A673 (cell line): ENCODE measurements at regions not wholly inside any gene's neighbourhood (a gene's known extent, or its start where the extent isn't known, plus 50 kb on each side); places are given as distances from the start of the nearest gene placed in this dataset.
A peak's percentile ranks its signal among the peaks of the same experiment; 100 is the strongest.

Source experiments
- BruUV-seq: library from RNA; stranded (reverse); fragments of 400-500 nt; replicated peaks from 2 replicates; lab custom pipeline; 2021; lab: Mats Ljungman, UMichigan
- CTCF ChIA-PET: fragments of 300-600 bp; sonication (Branson Sonifier 250); formaldehyde crosslinking; loops from one replicate; lab custom pipeline; 2022; ENCODE audit warnings: antibody characterized with exemption; lab: Charles Lee
- POLR2A ChIA-PET: fragments of 300-600 bp; sonication (Branson Sonifier 250); formaldehyde crosslinking; loops from one replicate; lab custom pipeline; 2022; ENCODE audit warnings: antibody characterized with exemption; ENCODE audit not compliant: low non-redundant PET; lab: Charles Lee
- DNase-seq: peaks from one replicate; pipeline ENCODE4 v3.0.0-alpha.2; 2015; ENCODE audit warnings: low spot score
- H3K27ac ChIP-seq: fragments of 200-600 bp; sonication (generic); 2 replicates; pipeline ENCODE4 v1.5.1; 2016; ENCODE audit warnings: mixed run types, low read depth, mild to moderate bottlenecking, mixed read lengths, antibody characterized with exemption, low read length; ENCODE audit not compliant: poor library complexity, severe bottlenecking
- H3K27me3 ChIP-seq: fragments of 200-600 bp; sonication (generic); replicated peaks from 2 replicates; pipeline ENCODE4 v1.6.1; 2017; ENCODE audit warnings: mixed run types, low read depth, mild to moderate bottlenecking, mixed read lengths, antibody characterized with exemption, low read length; ENCODE audit not compliant: insufficient read depth, poor library complexity
- H3K36me3 ChIP-seq: fragments of 200-600 bp; sonication (generic); 2 replicates; pipeline ENCODE4 v1.6.1; 2016; ENCODE audit warnings: mixed run types, mild to moderate bottlenecking, mixed read lengths, antibody characterized with exemption, low read length; ENCODE audit not compliant: insufficient read depth, poor library complexity, severe bottlenecking
- H3K4me1 ChIP-seq: fragments of 200-600 bp; sonication (generic); 2 replicates; pipeline ENCODE4 v1.6.1; 2017; ENCODE audit warnings: mixed run types, mild to moderate bottlenecking, mixed read lengths, antibody characterized with exemption, low read length; ENCODE audit not compliant: insufficient read depth, poor library complexity, severe bottlenecking
- H3K4me3 ChIP-seq: fragments of 200-600 bp; sonication (generic); 2 replicates; pipeline ENCODE4 v1.5.1; 2016; ENCODE audit warnings: low read depth, mixed run types, mild to moderate bottlenecking, mixed read lengths, low read length; ENCODE audit not compliant: poor library complexity, severe bottlenecking
- H3K9me3 ChIP-seq: fragments of 200-600 bp; sonication (generic); 2 replicates; pipeline ENCODE4 v1.6.1; 2016; ENCODE audit warnings: mixed run types, low read depth, mild to moderate bottlenecking, mixed read lengths, antibody characterized with exemption, low read length; ENCODE audit not compliant: poor library complexity, severe bottlenecking
- CTCF ChIP-seq: fragments of 300-800, 200-600 bp; sonication (generic); conservative IDR thresholded peaks from 2 replicates; pipeline ENCODE4 v1.5.1; 2017; ENCODE audit warnings: low read depth, mild to moderate bottlenecking, antibody characterized with exemption, low read length, moderate library complexity, mixed read lengths
- EZH2 ChIP-seq: fragments of 200-600 bp; sonication (generic); IDR thresholded peaks from 2 replicates; pipeline ENCODE4 v1.6.1; 2017; ENCODE audit warnings: borderline replicate concordance, low read depth, mild to moderate bottlenecking, mixed read lengths, antibody characterized with exemption, low read length; ENCODE audit not compliant: poor library complexity, severe bottlenecking
- intact Hi-C: fragments of 100-400 bp; cut with micrococcal nuclease; formaldehyde crosslinking; loops from one replicate; pipeline ENCODE4 v1.10.0; 2022; ENCODE audit not compliant: unreplicated experiment

DNA sequence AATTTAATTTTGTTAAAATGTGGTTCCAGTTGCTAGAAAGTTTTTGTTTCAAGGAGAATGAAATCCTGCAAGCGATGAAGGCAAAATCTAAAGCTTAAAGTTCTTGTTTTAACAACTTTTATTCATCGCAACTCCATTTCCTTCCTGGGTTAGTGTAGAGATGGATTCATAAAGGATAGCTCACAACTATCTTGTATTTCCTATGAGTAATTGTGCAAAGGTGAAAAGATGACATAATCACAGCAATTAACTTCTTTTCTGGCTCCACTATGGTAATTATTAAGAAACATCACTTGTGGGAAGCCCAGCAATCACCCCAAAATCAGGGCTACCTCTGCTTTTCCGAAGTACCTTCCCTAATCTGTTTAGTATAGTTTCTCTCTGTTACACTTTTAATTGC is 80.8 kb upstream of the SEMA6A start:
- Histone ChIP-seq H3K36me3 (no peaks in the 10 kb centered on the region), H3K27ac (peak overlapping the region; percentile 82), H3K4me1 (peaks cover 67% of the 10 kb centered on the region), H3K27me3 (no peaks in the 10 kb centered on the region), H3K4me3 (no peak overlapping the region), H3K9me3 (no peaks in the 10 kb centered on the region)
- no peak for TF ChIP-seq EZH2
- no TSS peak for BruUV-seq
- peak; percentile 30 for DNase-seq
- POLR2A ChIA-PET: no interaction called here
- intact Hi-C loops: loop anchor here (2.0 kb wide), 1 partner anchor 81 kb away; the partner anchor contains the start of gene SEMA6A
- CTCF ChIA-PET: interaction anchor here (1.2 kb wide), 1 partner anchor 79 kb away, joined by 3 read pairs; no protein-coding TSS in a partner anchor

DNA sequence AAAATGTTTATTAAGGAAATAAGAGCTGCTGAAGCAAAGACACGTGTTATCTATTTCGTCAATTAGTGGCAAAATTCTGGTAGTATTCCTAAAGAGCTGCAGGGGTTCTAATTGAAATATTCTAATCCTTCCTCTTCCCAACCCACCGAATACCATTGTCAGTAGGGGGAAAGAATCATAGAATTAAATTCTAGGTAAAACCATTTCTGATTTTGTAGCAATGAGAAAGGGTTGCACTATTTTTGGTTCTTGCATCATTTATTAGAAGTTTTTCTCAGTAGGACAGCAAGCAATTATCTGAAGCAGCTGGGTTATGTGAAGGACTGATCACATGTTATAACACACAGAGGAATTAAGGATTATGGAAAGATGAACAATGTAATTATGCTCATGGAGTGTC is 80.3 kb upstream of the SEMA6A start:
- no TSS peak for BruUV-seq
- Histone ChIP-seq H3K36me3 (no peaks in the 10 kb centered on the region), H3K4me1 (peaks cover 67% of the 10 kb centered on the region), H3K27ac (peak overlapping the region; percentile 82), H3K27me3 (no peaks in the 10 kb centered on the region), H3K9me3 (no peaks in the 10 kb centered on the region), H3K4me3 (no peak overlapping the region)
- DNase-seq: peak; percentile 92
- TF ChIP-seq CTCF (no peak), EZH2 (no peak)
- intact Hi-C loops: loop anchor here (2.0 kb wide), 1 partner anchor 80 kb away; the partner anchor contains the start of gene SEMA6A
- ChIA-PET POLR2A (no interaction called here), CTCF (interaction anchor here (1.2 kb wide), 1 partner anchor 78 kb away, joined by 3 read pairs; no protein-coding TSS in a partner anchor)

- Histone ChIP-seq H3K4me3 (no peak overlapping the region), H3K4me1 (peaks cover 54% of the 10 kb centered on the region), H3K27me3 (no peaks in the 10 kb centered on the region), H3K9me3 (no peaks in the 10 kb centered on the region), H3K36me3 (no peaks in the 10 kb centered on the region), H3K27ac (peak overlapping the region; percentile 82)
- TSS peak; percentile 83 for BruUV-seq
- ChIA-PET POLR2A (no interaction called here), CTCF (no interaction called here)
- DNase-seq: peak; percentile 63
- intact Hi-C loops: no loop called here
- TF ChIP-seq CTCF (no peak), EZH2 (no peak)
These were observed 78.3 kb upstream of the SEMA6A start for GRCh38 chr5:116652903-116653302.

GRCh38 chr5:116652196-116652729 is 77.6 kb upstream of the SEMA6A start:
- H3K36me3 ChIP-seq: no peaks in the 10 kb centered on the region
- H3K9me3 ChIP-seq: no peaks in the 10 kb centered on the region
- no peak overlapping the region for H3K4me3 ChIP-seq
- POLR2A ChIA-PET: no interaction called here
- H3K27me3 ChIP-seq: no peaks in the 10 kb centered on the region
- intact Hi-C loops: no loop called here
- no TSS peak for BruUV-seq
- CTCF ChIA-PET: no interaction called here
- H3K4me1 ChIP-seq: peaks cover 53% of the 10 kb centered on the region
- H3K27ac ChIP-seq: peak overlapping the region; percentile 82
- TF ChIP-seq CTCF: no peak
- no peak for TF ChIP-seq EZH2
- DNase-seq: peak; percentile 97
